IMR-90 (cell line): ENCODE measurements at regions not wholly inside any gene's neighbourhood (a gene's known extent, or its start where the extent isn't known, plus 50 kb on each side); places are given as distances from the start of the nearest gene placed in this dataset.

Experiments
- ATAC-seq: fragments of 200-7000 bp; cut with Tn5 transposase; 2 replicates; pipeline ENCODE4 v1.9.1; 2020; ENCODE audit warnings: low read depth, mild to moderate bottlenecking, moderate library complexity
- BruUV-seq: library from RNA; stranded (reverse); fragments of 400-500 nt; replicated peaks from 2 replicates; lab custom pipeline; 2021; lab: Mats Ljungman, UMichigan
- CTCF ChIA-PET: fragments of 300-600 bp; formaldehyde crosslinking; extraction: SDS; loops from one replicate; lab custom pipeline; 2021; ENCODE audit warnings: antibody characterized with exemption; lab: Yijun Ruan, JAX
- POLR2A ChIA-PET: fragments of 300-600 bp; sonication (Branson Sonifier 250); formaldehyde crosslinking; loops from one replicate; lab custom pipeline; 2022; ENCODE audit warnings: antibody characterized with exemption; ENCODE audit not compliant: unreplicated experiment; lab: Charles Lee
- DNase-seq: peaks from one replicate; pipeline ENCODE4 v3.0.0; 2013
- H2AFZ ChIP-seq: replicated peaks from 2 replicates; pipeline ENCODE3; 2013; ENCODE audit warnings: low read length, mild to moderate bottlenecking; ENCODE audit not compliant: poor library complexity
- H2AK5ac ChIP-seq: 2 replicates; pipeline ENCODE4 v1.6.1; 2013; ENCODE audit warnings: low read depth, low read length, inconsistent platforms
- H2AK9ac ChIP-seq: replicated peaks from 2 replicates; pipeline ENCODE3; 2013; ENCODE audit warnings: mild to moderate bottlenecking, low read depth, low read length, moderate library complexity; ENCODE audit not compliant: poor library complexity
- H2BK120ac ChIP-seq: 2 replicates; pipeline ENCODE4 v1.6.1; 2013; ENCODE audit warnings: low read depth, low read length, inconsistent platforms
- H2BK15ac ChIP-seq: 3 replicates; pipeline ENCODE4 v1.6.1; 2013; ENCODE audit warnings: low read depth, low read length, inconsistent platforms
- H2BK20ac ChIP-seq: 2 replicates; pipeline ENCODE4 v1.6.1; 2013; ENCODE audit warnings: low read depth, mild to moderate bottlenecking, inconsistent platforms, low read length, moderate library complexity
- H2BK5ac ChIP-seq: 2 replicates; pipeline ENCODE4 v1.6.1; 2013; ENCODE audit warnings: mild to moderate bottlenecking, low read depth, low read length, inconsistent platforms; ENCODE audit not compliant: poor library complexity, severe bottlenecking
- H3K14ac ChIP-seq: replicated peaks from 2 replicates; pipeline ENCODE4 v1.6.1; 2013; ENCODE audit warnings: low read depth, low read length, inconsistent platforms
- H3K18ac ChIP-seq: 2 replicates; pipeline ENCODE4 v1.6.1; 2013; ENCODE audit warnings: low read depth, low read length, control low read depth
- H3K23ac ChIP-seq: 2 replicates; pipeline ENCODE4 v1.6.1; 2013; ENCODE audit warnings: low read depth, low read length, inconsistent platforms
- H3K27ac ChIP-seq: 2 replicates; pipeline ENCODE4 v1.5.1; 2013; ENCODE audit warnings: mild to moderate bottlenecking, control low read depth, low read length; ENCODE audit not compliant: insufficient read depth
- H3K27me3 ChIP-seq: 2 replicates; pipeline ENCODE4 v1.6.1; 2013; ENCODE audit warnings: low read length; ENCODE audit not compliant: control insufficient read depth, insufficient read depth
- H3K36me3 ChIP-seq: 2 replicates; pipeline ENCODE4 v1.6.1; 2013; ENCODE audit warnings: low read length, mixed read lengths; ENCODE audit not compliant: control insufficient read depth, insufficient read depth
- H3K4ac ChIP-seq: 2 replicates; pipeline ENCODE4 v1.6.1; 2013; ENCODE audit warnings: low read depth, low read length, inconsistent platforms
- H3K4me1 ChIP-seq: 2 replicates; pipeline ENCODE4 v1.6.1; 2013; ENCODE audit warnings: low read length, mixed read lengths; ENCODE audit not compliant: control insufficient read depth, insufficient read depth
- H3K4me2 ChIP-seq: 2 replicates; pipeline ENCODE4 v1.6.1; 2013; ENCODE audit warnings: low read depth, mild to moderate bottlenecking, control low read depth, low read length, moderate library complexity
- H3K4me3 ChIP-seq: 2 replicates; pipeline ENCODE4 v1.5.1; 2013; ENCODE audit warnings: low read depth, mild to moderate bottlenecking, control low read depth, low read length, moderate library complexity; ENCODE audit not compliant: insufficient read depth
- H3K56ac ChIP-seq: 2 replicates; pipeline ENCODE4 v1.6.1; 2013; ENCODE audit warnings: low read length, inconsistent platforms; ENCODE audit not compliant: insufficient read depth; ENCODE audit errors: extremely low read depth
- H3K79me1 ChIP-seq, 2 experiments: 2 replicates each; pipeline ENCODE4 v1.6.1; 2013; ENCODE audit warnings: low read length in 2 of 2, inconsistent platforms in 1 of 2, low read depth in 1 of 2
- H3K9ac ChIP-seq: 2 replicates; pipeline ENCODE4 v1.6.1; 2013; ENCODE audit warnings: low read depth, low read length, control low read depth
- H3K9me1 ChIP-seq: 2 replicates; pipeline ENCODE4 v1.6.1; 2013; ENCODE audit warnings: low read length, inconsistent platforms; ENCODE audit not compliant: insufficient read depth
- H3K9me3 ChIP-seq: 2 replicates; pipeline ENCODE4 v1.6.1; 2013; ENCODE audit warnings: low read length; ENCODE audit not compliant: control insufficient read depth, insufficient read depth
- H4K20me1 ChIP-seq: 2 replicates; pipeline ENCODE4 v1.6.1; 2013; ENCODE audit warnings: low read length, inconsistent platforms; ENCODE audit not compliant: insufficient read depth
- H4K5ac ChIP-seq: 2 replicates; pipeline ENCODE4 v1.6.1; 2013; ENCODE audit warnings: mild to moderate bottlenecking, low read depth, low read length, control low read depth
- H4K8ac ChIP-seq, 2 experiments: 2 replicates each; pipeline ENCODE4 v1.6.1; 2013; ENCODE audit warnings: low read depth in 2 of 2, low read length in 2 of 2, control low read depth in 1 of 2, inconsistent platforms in 1 of 2
- H4K91ac ChIP-seq: 2 replicates; pipeline ENCODE4 v1.6.1; 2013; ENCODE audit warnings: low read depth, low read length, inconsistent platforms; ENCODE audit not compliant: insufficient read depth
- BHLHE40 ChIP-seq: fragments of 150-350 bp; IDR thresholded peaks from 2 replicates; pipeline ENCODE4 v1.6.1; 2016; ENCODE audit warnings: mild to moderate bottlenecking, low read depth, low read length
- CEBPB ChIP-seq: IDR thresholded peaks from 2 replicates; pipeline ENCODE4 v1.6.1; 2012; ENCODE audit warnings: low read depth, low read length, improper control_type of control experiment
- CHD1 ChIP-seq: IDR thresholded peaks from 2 replicates; pipeline ENCODE4 v1.6.1; 2012; ENCODE audit warnings: low read depth, low read length, improper control_type of control experiment
- FOS ChIP-seq: fragments of 150-350 bp; IDR thresholded peaks from 2 replicates; pipeline ENCODE4 v1.6.1; 2016; ENCODE audit warnings: low read depth, low read length
- MAFK ChIP-seq: IDR thresholded peaks from 2 replicates; pipeline ENCODE4 v1.6.1; 2012; ENCODE audit warnings: low read depth, low read length, improper control_type of control experiment
- MAZ ChIP-seq: IDR thresholded peaks from 2 replicates; pipeline ENCODE4 v1.6.1; 2012; ENCODE audit warnings: low read depth, mild to moderate bottlenecking, low read length, improper control_type of control experiment, moderate library complexity, borderline replicate concordance
- MXI1 ChIP-seq: IDR thresholded peaks from 2 replicates; pipeline ENCODE4 v1.6.1; 2012; ENCODE audit warnings: low read depth, mild to moderate bottlenecking, low read length, moderate library complexity, borderline replicate concordance
- NFE2L2 ChIP-seq: fragments of 150-350 bp; IDR thresholded peaks from 2 replicates; pipeline ENCODE4 v1.6.1; 2016; ENCODE audit warnings: low read depth, mild to moderate bottlenecking, low read length
- POLR2A ChIP-seq: IDR thresholded peaks from 2 replicates; pipeline ENCODE4 v1.6.1; 2012; ENCODE audit warnings: mild to moderate bottlenecking, low read depth, low read length
- RAD21 ChIP-seq: IDR thresholded peaks from 2 replicates; pipeline ENCODE4 v1.6.1; 2012; ENCODE audit warnings: low read length, improper control_type of control experiment
- RCOR1 ChIP-seq: IDR thresholded peaks from 2 replicates; pipeline ENCODE4 v1.6.1; 2012; ENCODE audit warnings: mild to moderate bottlenecking, low read length, improper control_type of control experiment; ENCODE audit not compliant: insufficient replicate concordance
- RFX5 ChIP-seq: IDR thresholded peaks from 2 replicates; pipeline ENCODE4 v1.8.0; 2012; ENCODE audit warnings: low read depth, mild to moderate bottlenecking, low read length, moderate library complexity
- SMC3 ChIP-seq: fragments of 150-350 bp; IDR thresholded peaks from 2 replicates; pipeline ENCODE4 v1.6.1; 2016; ENCODE audit warnings: low read depth, mild to moderate bottlenecking, antibody characterized with exemption, low read length, moderate library complexity
- WGBS, 2 experiments: methylation state at CpG; one replicate each; pipeline versions ENCODE4 v1.1.5 to v1.1.7; 2013; ENCODE audit warnings: missing lambda C conversion rate in 2 of 2; ENCODE audit not compliant: insufficient read length in 1 of 2; ENCODE audit errors: extremely low coverage in 2 of 2; 5-methylcytosine and 5-hydroxymethylcytosine counted together
- dilution Hi-C: fragments of 300-500 bp; cut with HindIII; formaldehyde crosslinking; loops from one replicate; pipeline ENCODE4 v1.14.3; 2018; ENCODE audit warnings: low sequenced_read_pairs; ENCODE audit not compliant: unreplicated experiment
- in situ Hi-C: fragments of 300-500 bp; cut with MboI; formaldehyde crosslinking; loops from 3 replicates; pipeline ENCODE4 v1.14.3; 2019; ENCODE audit warnings: low sequenced_read_pairs, inconsistent platforms, mixed read lengths
- intact Hi-C: fragments of 100-400 bp; cut with micrococcal nuclease; formaldehyde crosslinking; loops from 2 replicates; pipeline ENCODE4 v1.10.0; 2022
- TF ChIP-seq, protein P1 (sequence below): fragments of 150-350 bp; IDR thresholded peaks from 2 replicates; pipeline ENCODE4 v1.6.1; 2016; ENCODE audit warnings: low read depth, mild to moderate bottlenecking, low read length, moderate library complexity, borderline replicate concordance
- TF ChIP-seq, protein P2 (sequence below): fragments of 150-350 bp; IDR thresholded peaks from 2 replicates; pipeline ENCODE4 v1.6.1; 2017; ENCODE audit warnings: mild to moderate bottlenecking, antibody characterized with exemption, low read length, low read depth
- TF ChIP-seq, protein P3 (sequence below): conservative IDR thresholded peaks from 2 replicates; pipeline ENCODE4 v1.5.1; 2012; ENCODE audit warnings: mild to moderate bottlenecking, low read depth, low read length, improper control_type of control experiment

DNA sequence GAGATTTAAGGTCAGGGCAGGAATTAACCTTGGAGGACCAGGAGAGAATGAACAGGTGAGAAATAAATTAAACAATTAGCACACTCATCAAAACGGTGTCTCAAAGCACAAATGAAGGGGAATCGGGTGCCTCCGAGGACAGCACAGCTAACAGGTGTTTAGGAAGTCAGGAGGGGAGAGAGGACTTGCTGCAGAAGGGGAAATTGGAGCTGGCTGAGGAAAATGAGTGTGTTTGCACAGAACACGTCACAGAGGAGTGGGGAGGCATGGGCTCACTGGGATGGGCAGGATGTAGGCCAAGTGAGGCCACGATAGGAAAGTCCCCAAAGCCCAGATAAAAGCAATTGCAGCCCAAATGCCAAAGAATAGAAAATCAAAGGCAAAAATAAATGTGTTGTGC, 121.7 kb downstream of the ZNF664 start:
- Histone ChIP-seq H3K9ac (no peak overlapping the region), H4K20me1 (no peaks in the 10 kb centered on the region), H2AFZ (no peak overlapping the region), H3K23ac (no peak overlapping the region), H3K4ac (no peak overlapping the region), H3K18ac (no peak overlapping the region), H3K4me1 (no peaks in the 10 kb centered on the region), H3K79me1 (no peaks in the 10 kb centered on the region), H2BK120ac (no peak overlapping the region), H3K27ac (no peak overlapping the region), H2BK5ac (no peak overlapping the region), H4K91ac (no peak overlapping the region), H2AK5ac (no peak overlapping the region), H2AK9ac (no peak overlapping the region), H3K56ac (no peak overlapping the region), H2BK15ac (no peak overlapping the region), H3K14ac (no peak overlapping the region), H4K5ac (no peak overlapping the region), H3K4me3 (no peak overlapping the region), H3K27me3 (peaks cover 37% of the 10 kb centered on the region), H3K9me3 (no peaks in the 10 kb centered on the region), H4K8ac (no peak overlapping the region), H3K9me1 (no peaks in the 10 kb centered on the region; the same call in 1 of the 2 replicates), H3K36me3 (no peaks in the 10 kb centered on the region), H3K4me2 (no peak overlapping the region), H2BK20ac (no peak overlapping the region)
- dilution Hi-C loops (no loop called here), intact Hi-C loops (no loop called here), in situ Hi-C loops (no loop called here)
- DNase-seq (no peak), ATAC-seq (no peak)
- no TSS peak for BruUV-seq
- ChIA-PET CTCF (no interaction called here), POLR2A (no interaction called here)
- no CpG with 5 or more reads among the region's 5 CpGs for WGBS, 2 experiments
- TF ChIP-seq RFX5 (no peak), RCOR1 (no peak), MXI1 (no peak), CHD1 (no peak), FOS (no peak), RAD21 (no peak), MAFK (no peak), NFE2L2 (no peak), SMC3 (no peak), MAZ (no peak), BHLHE40 (no peak), POLR2A (no peak), CEBPB (no peak)
- TF ChIP-seq, protein P1, sequence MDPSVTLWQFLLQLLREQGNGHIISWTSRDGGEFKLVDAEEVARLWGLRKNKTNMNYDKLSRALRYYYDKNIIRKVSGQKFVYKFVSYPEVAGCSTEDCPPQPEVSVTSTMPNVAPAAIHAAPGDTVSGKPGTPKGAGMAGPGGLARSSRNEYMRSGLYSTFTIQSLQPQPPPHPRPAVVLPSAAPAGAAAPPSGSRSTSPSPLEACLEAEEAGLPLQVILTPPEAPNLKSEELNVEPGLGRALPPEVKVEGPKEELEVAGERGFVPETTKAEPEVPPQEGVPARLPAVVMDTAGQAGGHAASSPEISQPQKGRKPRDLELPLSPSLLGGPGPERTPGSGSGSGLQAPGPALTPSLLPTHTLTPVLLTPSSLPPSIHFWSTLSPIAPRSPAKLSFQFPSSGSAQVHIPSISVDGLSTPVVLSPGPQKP: no peak
- TF ChIP-seq, protein P2, sequence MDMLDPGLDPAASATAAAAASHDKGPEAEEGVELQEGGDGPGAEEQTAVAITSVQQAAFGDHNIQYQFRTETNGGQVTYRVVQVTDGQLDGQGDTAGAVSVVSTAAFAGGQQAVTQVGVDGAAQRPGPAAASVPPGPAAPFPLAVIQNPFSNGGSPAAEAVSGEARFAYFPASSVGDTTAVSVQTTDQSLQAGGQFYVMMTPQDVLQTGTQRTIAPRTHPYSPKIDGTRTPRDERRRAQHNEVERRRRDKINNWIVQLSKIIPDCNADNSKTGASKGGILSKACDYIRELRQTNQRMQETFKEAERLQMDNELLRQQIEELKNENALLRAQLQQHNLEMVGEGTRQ: no peak
- TF ChIP-seq, protein P3, sequence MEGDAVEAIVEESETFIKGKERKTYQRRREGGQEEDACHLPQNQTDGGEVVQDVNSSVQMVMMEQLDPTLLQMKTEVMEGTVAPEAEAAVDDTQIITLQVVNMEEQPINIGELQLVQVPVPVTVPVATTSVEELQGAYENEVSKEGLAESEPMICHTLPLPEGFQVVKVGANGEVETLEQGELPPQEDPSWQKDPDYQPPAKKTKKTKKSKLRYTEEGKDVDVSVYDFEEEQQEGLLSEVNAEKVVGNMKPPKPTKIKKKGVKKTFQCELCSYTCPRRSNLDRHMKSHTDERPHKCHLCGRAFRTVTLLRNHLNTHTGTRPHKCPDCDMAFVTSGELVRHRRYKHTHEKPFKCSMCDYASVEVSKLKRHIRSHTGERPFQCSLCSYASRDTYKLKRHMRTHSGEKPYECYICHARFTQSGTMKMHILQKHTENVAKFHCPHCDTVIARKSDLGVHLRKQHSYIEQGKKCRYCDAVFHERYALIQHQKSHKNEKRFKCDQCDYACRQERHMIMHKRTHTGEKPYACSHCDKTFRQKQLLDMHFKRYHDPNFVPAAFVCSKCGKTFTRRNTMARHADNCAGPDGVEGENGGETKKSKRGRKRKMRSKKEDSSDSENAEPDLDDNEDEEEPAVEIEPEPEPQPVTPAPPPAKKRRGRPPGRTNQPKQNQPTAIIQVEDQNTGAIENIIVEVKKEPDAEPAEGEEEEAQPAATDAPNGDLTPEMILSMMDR: no peak
